Chondrocyte (in vitro differentiated cells): ENCODE measurements at regions not wholly inside any gene's neighbourhood (a gene's known extent, or its start where the extent isn't known, plus 50 kb on each side); places are given as distances from the start of the nearest gene placed in this dataset.
"Not testable (repeated sequence)": the region's sequence is repeated elsewhere in the genome, so short reads cannot be mapped to it uniquely, and the experiment has no call there.

Experiments
- DNase-seq: peaks from one replicate; pipeline ENCODE4 v3.0.0; 2021; ENCODE audit warnings: mixed read lengths, low spot score
- H3K27ac Mint-ChIP-seq: one replicate; pipeline ENCODE4 v1.8.0; 2021; ENCODE audit warnings: mild to moderate bottlenecking, moderate library complexity, mixed read lengths; ENCODE audit not compliant: unreplicated experiment
- H3K27me3 Mint-ChIP-seq: 2 replicates; pipeline ENCODE4 v1.8.0; 2021; ENCODE audit warnings: low read depth, mixed read lengths
- H3K36me3 Mint-ChIP-seq: 2 replicates; pipeline ENCODE4 v1.8.0; 2021; ENCODE audit warnings: low read depth, mixed read lengths
- H3K4me1 Mint-ChIP-seq: 2 replicates; pipeline ENCODE4 v1.8.0; 2021; ENCODE audit warnings: low read depth, mild to moderate bottlenecking, mixed read lengths
- H3K4me3 Mint-ChIP-seq: one replicate; pipeline ENCODE4 v1.8.0; 2021; ENCODE audit warnings: mild to moderate bottlenecking, moderate library complexity, mixed read lengths; ENCODE audit not compliant: unreplicated experiment
- H3K9me3 Mint-ChIP-seq: 2 replicates; pipeline ENCODE4 v1.8.0; 2021; ENCODE audit warnings: low read depth, mixed read lengths
- CTCF ChIP-seq: fragments of 200-600 bp; sonication (generic); IDR thresholded peaks from 2 replicates; pipeline ENCODE4 v1.5.0; 2021; ENCODE audit warnings: antibody characterized with exemption, mild to moderate bottlenecking, moderate library complexity

GRCh38 chr9:85163825-85164224 is 494.3 kb downstream of the NTRK2 start:
- Mint-ChIP-seq H3K36me3 (peaks cover 2% of the 10 kb centered on the region), H3K27me3 (peaks cover 3% of the 10 kb centered on the region), H3K4me1 (no peaks in the 10 kb centered on the region), H3K4me3 (no peak overlapping the region), H3K9me3 (peaks cover 13% of the 10 kb centered on the region), H3K27ac (no peak overlapping the region)
- DNase-seq, result no peak
- no peak for TF ChIP-seq CTCF

GRCh38 chr9:85163415-85163814 is 493.9 kb downstream of the NTRK2 start:
- H3K4me3 Mint-ChIP-seq, result no peak overlapping the region
- no peak for TF ChIP-seq CTCF
- peaks cover 3% of the 10 kb centered on the region for H3K27me3 Mint-ChIP-seq
- no peak for DNase-seq
- peaks cover 12% of the 10 kb centered on the region for H3K9me3 Mint-ChIP-seq
- no peaks in the 10 kb centered on the region for H3K4me1 Mint-ChIP-seq
- peaks cover 2% of the 10 kb centered on the region for H3K36me3 Mint-ChIP-seq
- no peak overlapping the region for H3K27ac Mint-ChIP-seq

- no peak overlapping the region for H3K27ac Mint-ChIP-seq
These were observed 493.3 kb downstream of the NTRK2 start for GRCh38 chr9:85162822-85163221.

GRCh38 chr9:85160944-85161343 is 491.4 kb downstream of the NTRK2 start:
- not testable (repeated sequence) for DNase-seq, H3K4me1 Mint-ChIP-seq, H3K27ac Mint-ChIP-seq, H3K4me3 Mint-ChIP-seq, H3K27me3 Mint-ChIP-seq, H3K36me3 Mint-ChIP-seq
- H3K9me3 Mint-ChIP-seq, result peaks cover 11% of the 10 kb centered on the region

More at GRCh38 chr9:85162822-85163221, 493.3 kb downstream of the NTRK2 start:
- Mint-ChIP-seq H3K36me3 (peaks cover 2% of the 10 kb centered on the region), H3K4me3 (no peak overlapping the region), H3K4me1 (no peaks in the 10 kb centered on the region), H3K9me3 (peaks cover 11% of the 10 kb centered on the region), H3K27me3 (peaks cover 6% of the 10 kb centered on the region)
- no peak for TF ChIP-seq CTCF
- no peak for DNase-seq

GRCh38 chr9:85158512-85158911 is 489.0 kb downstream of the NTRK2 start:
- no peak overlapping the region for H3K27ac Mint-ChIP-seq
- H3K4me3 Mint-ChIP-seq, result no peak overlapping the region
- no peak for TF ChIP-seq CTCF
- no peaks in the 10 kb centered on the region for H3K4me1 Mint-ChIP-seq
- peaks cover 7% of the 10 kb centered on the region for H3K9me3 Mint-ChIP-seq
- DNase-seq, result no peak
- peaks cover 2% of the 10 kb centered on the region for H3K36me3 Mint-ChIP-seq
- peaks cover 9% of the 10 kb centered on the region for H3K27me3 Mint-ChIP-seq

GRCh38 chr9:85157772-85158171 is 488.2 kb downstream of the NTRK2 start:
- DNase-seq, result no peak
- no peak overlapping the region for H3K27ac Mint-ChIP-seq
- no peak for TF ChIP-seq CTCF
- H3K9me3 Mint-ChIP-seq, result peaks cover 3% of the 10 kb centered on the region
- no peak overlapping the region for H3K4me3 Mint-ChIP-seq
- peaks cover 9% of the 10 kb centered on the region for H3K27me3 Mint-ChIP-seq
- no peaks in the 10 kb centered on the region for H3K4me1 Mint-ChIP-seq
- peaks cover 2% of the 10 kb centered on the region for H3K36me3 Mint-ChIP-seq
